ENCODE measurements at regions not wholly inside any gene's neighbourhood (a gene's known extent, or its start where the extent isn't known, plus 50 kb on each side); places are given as distances from the start of the nearest gene placed in this dataset.

- H3K36me3 ChIP-seq (ENCODE audit: control insufficient read depth in 4 of 4, insufficient read depth in 4 of 4, low read length in 3 of 4): no peaks in the 10 kb centered on the region
- DNase-seq: no peak
- no peak overlapping the region for H3K4me3 ChIP-seq (ENCODE audit: control insufficient read depth in 1 of 7, extremely low read depth in 1 of 7, insufficient read depth in 4 of 7, low read depth in 2 of 7, low read length in 6 of 7)
- peaks cover 0 to 13% (median 3%) of the 10 kb centered on the region in 5 experiments for H3K9me3 ChIP-seq (ENCODE audit: control extremely low read depth in 1 of 5, control insufficient read depth in 4 of 5, insufficient read depth in 2 of 5, low read depth in 1 of 5, low read length in 4 of 5)
- no peaks in the 10 kb centered on the region for H3K4me1 ChIP-seq (ENCODE audit: control extremely low read depth in 1 of 4, control insufficient read depth in 4 of 4, insufficient read depth in 4 of 4, low read length in 3 of 4)
- CTCF ChIA-PET: interaction anchor here (1.5 kb wide), 1 partner anchor 11 kb away, joined by 3 read pairs; no protein-coding TSS in a partner anchor
- 100% methylated on average over 1 of the region's 3 CpGs for WGBS (ENCODE audit: insufficient coverage)
- H3K27ac ChIP-seq (ENCODE audit: insufficient read depth in 1 of 2, low read depth in 1 of 2, low read length in 2 of 2, poor library complexity in 1 of 2, severe bottlenecking in 2 of 2): no peak overlapping the region
- peaks cover 0 to 9% (median 2%) of the 10 kb centered on the region in 5 experiments for H3K27me3 ChIP-seq (replicated peaks in 2 of 5; ENCODE audit: control insufficient read depth in 4 of 5, insufficient read depth in 5 of 5, low read length in 4 of 5)
- POLR2A ChIA-PET: no interaction called here
These were observed 51.5 kb upstream of the HRH2 start for GRCh38 chr5:175606409-175606808.

All from common myeloid progenitor, CD34-positive (primary cell).